Subcutaneous abdominal adipose tissue (tissue), 5 donors: ENCODE measurements at regions not wholly inside any gene's neighbourhood (a gene's known extent, or its start where the extent isn't known, plus 50 kb on each side); places are given as distances from the start of the nearest gene placed in this dataset.

Experiments
- H3K27ac ChIP-seq: one replicate; pipeline ENCODE4 v1.7.0; 2013; ENCODE audit warnings: low read depth, mild to moderate bottlenecking, inconsistent platforms, low read length, moderate library complexity
- H3K27me3 ChIP-seq, 5 donors: one replicate each; pipeline ENCODE4 v1.7.0; 2013; ENCODE audit warnings: low read length in 5 of 5, inconsistent platforms in 1 of 5; ENCODE audit not compliant: control insufficient read depth in 5 of 5, insufficient read depth in 4 of 5
- H3K36me3 ChIP-seq, 5 donors: one replicate each; pipeline ENCODE4 v1.7.0; 2013; ENCODE audit warnings: low read length in 5 of 5; ENCODE audit not compliant: control insufficient read depth in 5 of 5, insufficient read depth in 5 of 5
- H3K4me1 ChIP-seq, 5 donors: one replicate each; pipeline ENCODE4 v1.7.0; 2013; ENCODE audit warnings: low read length in 5 of 5, mild to moderate bottlenecking in 3 of 5, moderate library complexity in 1 of 5; ENCODE audit not compliant: control insufficient read depth in 5 of 5, insufficient read depth in 5 of 5
- H3K4me3 ChIP-seq, 5 donors: one replicate each; pipeline ENCODE4 v1.7.0; 2013; ENCODE audit warnings: low read length in 5 of 5, low read depth in 1 of 5
- H3K9ac ChIP-seq, 5 donors: one replicate each; pipeline ENCODE4 v1.7.0; 2013; ENCODE audit warnings: low read length in 5 of 5, mild to moderate bottlenecking in 4 of 5, moderate library complexity in 3 of 5
- H3K9me3 ChIP-seq, 5 donors: one replicate each; pipeline ENCODE4 v1.7.0; 2013; ENCODE audit warnings: low read length in 5 of 5; ENCODE audit not compliant: control insufficient read depth in 5 of 5
- donor health status: healthy.
- donor health status: healthy.
- donor health status: healthy.
- donor health status: healthy.
- donor health status: healthy.

- H3K4me1 ChIP-seq: no peaks in the 10 kb centered on the region
- peaks cover 5 to 19% (median 9%) of the 10 kb centered on the region in 5 donors for H3K27me3 ChIP-seq
- no peak overlapping the region for H3K27ac ChIP-seq
- H3K9ac ChIP-seq: no peak overlapping the region
- H3K4me3 ChIP-seq: no peak overlapping the region
- H3K36me3 ChIP-seq: no peaks in the 10 kb centered on the region
- no peaks in the 10 kb centered on the region for H3K9me3 ChIP-seq
Measured at GRCh38 chr1:36639461-36639860, 156.7 kb upstream of the CSF3R start.

- H3K27me3 ChIP-seq: peaks cover 5 to 11% (median 9%) of the 10 kb centered on the region in 5 donors
Measured at GRCh38 chr1:36638268-36638667, 155.6 kb upstream of the CSF3R start.

GRCh38 chr1:36636206-36636605, 153.5 kb upstream of the CSF3R start:
- Histone ChIP-seq H3K27ac (no peak overlapping the region), H3K27me3 (peaks cover 5 to 11% (median 9%) of the 10 kb centered on the region in 5 donors), H3K9ac (no peak overlapping the region), H3K4me1 (no peaks in the 10 kb centered on the region), H3K9me3 (no peaks in the 10 kb centered on the region), H3K36me3 (no peaks in the 10 kb centered on the region), H3K4me3 (no peak overlapping the region)

More at GRCh38 chr1:36638268-36638667, 155.6 kb upstream of the CSF3R start:
- no peaks in the 10 kb centered on the region for H3K4me1 ChIP-seq
- H3K36me3 ChIP-seq: no peaks in the 10 kb centered on the region
- H3K9me3 ChIP-seq: no peaks in the 10 kb centered on the region
- no peak overlapping the region for H3K27ac ChIP-seq
- H3K9ac ChIP-seq: no peak overlapping the region
- H3K4me3 ChIP-seq: no peak overlapping the region

DNA sequence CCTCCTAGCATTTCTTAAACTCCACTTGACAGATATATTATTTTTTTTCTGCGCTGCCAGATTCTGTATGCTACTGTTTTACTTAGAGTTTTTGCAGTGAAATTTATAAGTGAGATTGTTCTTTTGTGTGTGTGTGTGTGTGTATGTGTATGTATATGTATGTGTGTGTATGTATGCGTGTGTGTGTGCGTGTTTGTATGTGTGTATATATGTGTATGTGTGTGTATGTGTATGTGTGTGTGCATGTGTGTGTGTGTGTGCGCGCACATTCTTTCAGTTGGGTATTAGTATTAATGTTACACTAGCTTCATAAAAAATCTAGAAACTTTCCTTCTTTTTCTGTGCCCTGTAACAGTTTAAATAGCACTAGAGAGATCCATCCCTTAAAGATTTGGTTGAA, 152.6 kb upstream of the CSF3R start:
- H3K36me3 ChIP-seq: no peaks in the 10 kb centered on the region
- no peaks in the 10 kb centered on the region for H3K4me1 ChIP-seq
- H3K4me3 ChIP-seq: no peak overlapping the region
- H3K9ac ChIP-seq: no peak overlapping the region
- no peaks in the 10 kb centered on the region for H3K9me3 ChIP-seq
- peaks cover 5 to 11% (median 9%) of the 10 kb centered on the region in 5 donors for H3K27me3 ChIP-seq
- no peak overlapping the region for H3K27ac ChIP-seq

- Histone ChIP-seq H3K9me3 (no peaks in the 10 kb centered on the region), H3K4me1 (no peaks in the 10 kb centered on the region), H3K27me3 (peaks cover 21 to 30% (median 27%) of the 10 kb centered on the region in 5 donors)
Measured at GRCh38 chr1:36628804-36629203, 146.1 kb upstream of the CSF3R start.

GRCh38 chr1:36626435-36626834, 143.7 kb upstream of the CSF3R start:
- peaks cover 26 to 34% (median 32%) of the 10 kb centered on the region in 5 donors for H3K27me3 ChIP-seq
- H3K36me3 ChIP-seq: no peaks in the 10 kb centered on the region
- H3K4me1 ChIP-seq: no peaks in the 10 kb centered on the region
- H3K9ac ChIP-seq: no peak overlapping the region
- no peak overlapping the region for H3K4me3 ChIP-seq
- H3K27ac ChIP-seq: no peak overlapping the region
- peaks cover 0 to 4% (median 2%) of the 10 kb centered on the region in 5 donors for H3K9me3 ChIP-seq

More at GRCh38 chr1:36628804-36629203, 146.1 kb upstream of the CSF3R start:
- H3K4me3 ChIP-seq: no peak overlapping the region
- H3K27ac ChIP-seq: no peak overlapping the region
- no peaks in the 10 kb centered on the region for H3K36me3 ChIP-seq
- no peak overlapping the region for H3K9ac ChIP-seq

DNA sequence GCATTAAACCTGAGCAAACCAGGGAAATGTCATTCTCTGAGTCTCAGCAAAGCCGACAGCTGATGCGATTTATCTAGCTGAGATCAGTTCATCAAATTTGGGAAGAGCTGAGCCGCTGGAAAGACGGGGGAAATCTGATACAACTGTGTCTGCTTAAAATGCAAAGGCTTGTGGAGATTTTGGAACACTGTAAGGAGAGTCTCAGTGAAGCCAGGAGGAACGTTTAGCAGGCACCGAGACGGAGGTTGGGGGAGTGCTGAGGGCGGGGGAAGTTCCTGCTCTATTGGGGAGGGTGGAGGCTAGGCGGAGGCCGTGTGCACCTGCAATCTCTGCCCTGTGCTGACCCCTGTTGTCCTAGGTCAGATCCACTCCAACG, 143.2 kb upstream of the CSF3R start:
- Histone ChIP-seq H3K36me3 (no peaks in the 10 kb centered on the region), H3K27me3 (peaks cover 26 to 34% (median 32%) of the 10 kb centered on the region in 5 donors), H3K4me3 (no peak overlapping the region), H3K27ac (no peak overlapping the region), H3K9me3 (peaks cover 0 to 6% (median 4%) of the 10 kb centered on the region in 5 donors), H3K9ac (no peak overlapping the region), H3K4me1 (no peaks in the 10 kb centered on the region)

DNA sequence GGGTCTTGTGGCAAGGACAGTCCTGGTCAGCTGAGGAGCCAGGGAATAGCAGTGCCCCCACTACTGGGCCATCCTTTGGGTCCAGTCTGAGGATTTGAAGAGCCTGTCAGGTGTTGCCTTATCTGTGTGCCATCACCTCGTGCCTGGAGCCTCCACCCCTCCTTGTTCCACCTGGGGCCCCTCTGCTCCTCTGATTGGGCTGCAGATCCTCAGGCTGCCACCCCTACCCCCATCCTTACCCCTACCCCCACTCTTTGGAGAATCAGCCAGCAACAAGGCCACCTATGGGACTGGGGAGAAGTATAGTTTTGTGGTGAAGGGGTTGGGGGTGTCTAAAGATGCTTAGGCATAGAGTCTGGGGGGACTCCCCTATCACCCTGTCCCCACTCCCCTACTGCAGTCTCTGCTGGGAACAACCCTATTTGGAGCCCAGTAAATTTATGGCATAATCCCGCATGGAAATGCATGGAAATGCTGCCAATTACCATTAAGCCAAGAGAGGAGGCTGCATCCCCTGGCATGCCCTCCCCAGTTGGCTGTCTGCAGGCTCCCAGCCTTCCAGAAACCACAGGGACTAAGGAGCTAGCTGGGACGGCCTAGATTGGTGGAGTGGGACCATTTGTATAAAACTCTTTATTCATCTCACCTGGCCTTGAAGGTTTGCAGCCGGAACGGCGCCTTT, 142.7 kb upstream of the CSF3R start:
- Histone ChIP-seq H3K9ac (no peak overlapping the region), H3K36me3 (no peaks in the 10 kb centered on the region), H3K27me3 (peaks cover 26 to 34% (median 32%) of the 10 kb centered on the region in 5 donors), H3K4me1 (no peaks in the 10 kb centered on the region), H3K27ac (no peak overlapping the region), H3K9me3 (peaks cover 0 to 6% (median 4%) of the 10 kb centered on the region in 5 donors), H3K4me3 (no peak overlapping the region)

DNA sequence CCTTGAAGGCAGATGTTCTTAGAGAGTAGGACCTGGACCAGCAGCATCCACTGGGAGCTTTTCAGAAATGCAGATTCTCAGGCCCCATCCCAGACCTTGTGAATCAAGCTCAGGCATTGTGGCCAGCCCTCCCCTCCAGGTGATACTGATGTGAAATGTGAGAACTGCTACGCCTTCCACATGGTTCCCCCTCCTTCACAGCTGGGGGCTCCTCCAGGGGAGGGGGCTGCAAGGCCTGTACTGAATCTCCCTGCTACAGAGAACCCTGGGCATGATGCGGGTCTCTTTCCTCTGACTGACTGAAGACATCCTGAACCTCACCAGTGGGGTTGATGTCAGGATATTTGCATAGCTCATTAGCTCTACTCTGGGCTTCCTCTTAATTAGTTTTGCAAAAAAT, 141.8 kb upstream of the CSF3R start:
- H3K4me1 ChIP-seq: no peaks in the 10 kb centered on the region
- no peaks in the 10 kb centered on the region for H3K36me3 ChIP-seq
- H3K9me3 ChIP-seq: peaks cover 0 to 6% (median 4%) of the 10 kb centered on the region in 5 donors
- H3K27me3 ChIP-seq: peaks cover 26 to 34% (median 32%) of the 10 kb centered on the region in 5 donors
- H3K27ac ChIP-seq: no peak overlapping the region
- H3K9ac ChIP-seq: no peak overlapping the region
- no peak overlapping the region for H3K4me3 ChIP-seq

DNA sequence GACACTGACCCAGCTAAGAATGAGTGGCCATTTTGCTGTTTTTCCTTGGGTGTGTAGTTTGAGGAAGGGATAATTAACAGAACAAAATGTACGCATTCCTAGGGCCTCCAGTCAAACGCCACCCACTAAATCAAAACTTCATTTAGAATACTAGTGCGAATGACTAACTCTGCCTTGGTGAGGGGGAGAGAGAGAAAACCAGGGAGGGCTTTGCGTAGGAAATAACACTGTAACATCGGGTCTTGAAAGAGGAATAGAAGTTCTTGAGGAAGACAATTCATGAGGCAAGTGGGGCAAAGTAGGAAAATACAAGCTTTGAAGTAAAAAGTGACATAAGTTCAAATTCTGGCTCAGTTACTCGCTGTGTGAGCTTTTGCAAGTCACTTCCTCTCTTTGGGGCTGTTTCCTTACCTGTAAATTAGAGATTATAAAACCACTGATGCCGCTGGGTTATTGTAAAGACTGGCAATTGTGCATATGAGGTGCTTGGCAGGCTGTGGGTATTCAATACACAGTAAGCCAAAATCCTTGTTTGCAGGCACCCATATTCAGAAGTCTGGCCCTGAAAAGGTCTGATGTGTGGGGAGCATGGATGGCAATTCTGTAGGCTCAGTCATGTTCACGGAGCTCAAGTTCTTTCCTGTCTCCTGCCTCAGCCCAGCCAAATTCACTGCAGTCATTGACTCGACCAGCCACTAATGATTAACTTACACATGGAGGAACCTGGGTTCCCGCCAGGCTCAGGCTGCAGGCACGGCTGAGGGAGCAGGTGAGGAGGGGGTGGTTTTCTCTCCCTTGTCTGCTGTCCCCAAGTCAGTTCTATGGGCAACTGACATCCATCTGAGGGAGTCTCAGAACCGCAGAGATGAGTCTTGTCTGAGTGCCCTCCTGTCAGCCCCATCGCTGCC, 140.3 kb upstream of the CSF3R start:
- Histone ChIP-seq H3K9me3 (peaks cover 0 to 6% (median 4%) of the 10 kb centered on the region in 5 donors), H3K27ac (no peak overlapping the region), H3K4me3 (no peak overlapping the region), H3K36me3 (no peaks in the 10 kb centered on the region), H3K4me1 (no peaks in the 10 kb centered on the region), H3K9ac (no peak overlapping the region), H3K27me3 (peaks cover 23 to 33% (median 29%) of the 10 kb centered on the region in 5 donors)
